GM19468 (cell line): ENCODE measurements at regions not wholly inside any gene's neighbourhood (a gene's known extent, or its start where the extent isn't known, plus 50 kb on each side); places are given as distances from the start of the nearest gene placed in this dataset.
"Not testable (repeated sequence)": the region's sequence is repeated elsewhere in the genome, so short reads cannot be mapped to it uniquely, and the experiment has no call there.

Experiments
- ATAC-seq: cut with Tn5 transposase; IDR thresholded peaks from one replicate; pipeline ENCODE4 v1.9.1; 2021; ENCODE audit warnings: mild to moderate bottlenecking, moderate library complexity, moderate number of reproducible peaks; ENCODE audit not compliant: unreplicated experiment; ENCODE audit errors: extremely low read depth

DNA sequence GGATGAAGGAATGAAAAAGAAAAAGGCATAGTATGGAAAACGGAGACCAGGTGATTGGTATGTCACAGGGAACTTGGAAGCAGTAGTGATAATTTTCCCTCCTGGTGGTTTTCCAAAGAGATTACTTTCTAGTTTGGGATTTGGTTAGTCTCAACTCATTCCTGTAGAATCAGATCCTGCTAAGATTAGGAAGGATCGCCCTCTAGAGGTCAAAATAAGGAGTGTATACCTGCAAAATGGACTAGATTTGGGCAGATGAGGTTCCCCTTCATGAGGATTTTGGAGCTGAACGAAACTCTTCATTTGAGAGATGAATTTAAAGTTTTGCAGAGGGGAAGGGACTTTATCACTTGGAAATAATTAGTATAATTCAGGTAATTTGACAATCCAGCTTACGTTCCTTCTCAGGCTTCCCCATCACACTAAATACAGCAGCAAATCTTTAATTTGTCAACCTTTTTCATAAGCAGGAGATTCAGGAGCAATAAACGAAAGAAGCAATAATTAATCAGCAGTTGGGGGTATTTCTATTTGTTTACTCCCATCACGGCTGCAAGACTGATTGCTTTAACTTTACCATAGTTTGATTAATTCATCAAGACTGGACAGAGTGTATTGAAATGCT is 65.2 kb downstream of the CCDC195 start:
- ATAC-seq, result no peak

DNA sequence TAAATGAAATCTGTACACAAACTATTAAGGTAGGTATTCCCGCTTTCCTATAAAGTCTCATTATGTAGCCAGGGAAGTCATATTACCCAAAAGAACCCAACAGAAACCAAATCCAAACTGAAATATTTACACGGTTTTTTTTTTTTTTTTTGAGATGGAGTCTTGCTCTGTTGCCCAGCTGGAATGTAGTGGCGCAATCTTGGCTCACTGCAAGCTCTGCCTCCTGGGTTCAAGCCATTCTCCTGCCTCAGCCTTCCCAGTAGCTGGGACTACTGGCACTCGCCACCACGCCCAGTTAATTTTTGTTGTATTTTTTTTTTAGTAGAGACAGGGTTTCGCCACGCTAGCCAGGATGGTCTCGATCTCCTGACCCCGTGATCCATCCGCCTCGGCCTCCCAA is 62.5 kb upstream of the CUL3 start:
- ATAC-seq, result not testable (repeated sequence)

DNA sequence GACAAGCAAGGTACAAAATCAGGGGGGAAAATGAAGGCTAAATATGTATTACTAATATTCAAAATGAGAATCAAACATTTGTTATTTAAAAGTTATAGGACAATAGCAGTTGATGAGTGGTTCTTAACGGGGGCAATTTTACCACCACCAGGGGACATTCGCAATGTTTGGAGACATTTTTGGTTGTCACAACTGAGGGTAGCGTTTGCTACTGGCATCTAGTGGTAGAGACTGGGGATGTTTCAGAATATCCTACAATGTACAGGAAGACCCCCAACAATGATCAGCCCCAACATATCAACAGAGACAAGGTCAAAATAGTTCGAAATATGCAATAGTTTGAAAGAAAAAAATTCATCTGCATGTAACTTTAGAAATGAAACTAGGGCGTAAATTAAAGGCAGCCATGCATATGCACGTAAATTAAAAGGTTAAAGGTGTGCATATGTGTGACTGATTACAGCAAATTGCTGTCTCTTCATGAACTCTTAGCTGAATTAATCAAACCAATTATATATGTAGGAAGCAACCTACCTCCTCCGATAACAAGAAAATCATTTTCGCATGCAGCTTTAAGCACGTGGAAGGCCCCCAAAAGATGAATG is 61.2 kb upstream of the CUL3 start:
- peak; percentile 72 for ATAC-seq

DNA sequence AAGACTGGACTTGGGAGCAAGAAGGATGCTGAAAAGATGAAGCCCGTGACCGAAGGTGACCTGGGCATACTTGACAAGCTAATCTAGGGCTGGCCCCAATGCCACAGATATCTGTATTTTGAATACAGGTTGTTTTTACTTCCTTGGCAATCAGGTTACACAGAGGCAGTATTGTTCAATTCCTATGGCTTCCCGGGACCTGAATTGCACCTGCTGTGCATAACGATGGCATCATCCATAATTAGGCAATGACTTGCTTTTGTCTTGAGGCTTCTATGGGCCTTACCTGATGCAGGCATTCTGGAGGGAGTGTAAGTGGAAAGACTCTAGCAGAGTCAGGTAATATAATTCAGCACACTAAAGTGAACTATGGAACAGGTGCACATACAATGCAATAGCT is 60.6 kb upstream of the CUL3 start:
- ATAC-seq, result no peak

DNA sequence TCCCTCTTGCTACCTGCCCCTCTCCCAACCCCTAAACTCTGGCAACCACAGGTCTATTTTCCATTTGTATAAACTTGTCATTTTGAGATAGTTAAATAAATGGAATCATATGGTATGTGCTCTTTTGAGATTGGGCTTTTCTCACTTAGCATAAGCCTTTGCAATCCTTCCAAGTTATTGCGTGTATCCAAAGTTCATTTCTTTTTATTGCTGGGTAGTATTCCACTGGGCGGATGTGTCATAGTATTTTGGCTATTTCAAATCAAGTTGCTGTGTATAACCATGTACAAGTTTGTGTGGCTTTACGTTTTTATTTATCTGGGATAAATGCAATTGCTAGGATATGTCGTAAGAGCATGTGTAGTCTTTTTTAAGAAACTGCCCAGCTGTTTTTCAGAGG is 55.5 kb upstream of the CUL3 start:
- no peak for ATAC-seq

DNA sequence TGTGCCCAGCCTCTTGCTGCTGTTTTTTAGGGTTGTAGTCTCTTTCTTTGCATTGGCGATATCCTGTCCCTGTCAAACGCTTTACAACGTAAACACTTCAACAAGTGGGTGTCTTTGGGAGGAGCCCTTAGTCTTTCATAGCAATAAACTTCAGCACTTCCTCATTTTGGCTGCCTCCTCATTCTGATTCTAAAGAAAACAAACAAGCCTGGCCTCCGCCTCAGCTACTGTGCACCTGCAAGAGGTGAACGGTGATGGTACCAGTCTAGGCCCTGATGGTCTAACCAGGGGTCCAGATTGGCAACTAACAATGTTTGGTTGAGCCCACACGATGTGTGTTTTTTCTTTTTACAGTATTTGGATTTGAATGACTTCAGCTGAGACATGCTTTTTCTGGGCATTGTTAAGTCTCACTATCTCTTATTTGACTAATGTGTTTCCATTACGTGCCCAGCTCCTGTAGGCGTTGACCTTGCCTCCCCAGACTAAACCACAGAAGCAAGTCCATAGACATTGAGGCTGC is 53.2 kb upstream of the CUL3 start:
- ATAC-seq, result peak; percentile 78
